NCI-H774 (cell line): ENCODE measurements at regions not wholly inside any gene's neighbourhood (a gene's known extent, or its start where the extent isn't known, plus 50 kb on each side); places are given as distances from the start of the nearest gene placed in this dataset.
"Not testable (repeated sequence)": the region's sequence is repeated elsewhere in the genome, so short reads cannot be mapped to it uniquely, and the experiment has no call there.

ENCODE experiments used
- DNase-seq: peaks from one replicate; lab custom pipeline; 2025; lab: John Stamatoyannopoulos, UW

- no peak for DNase-seq
These were observed 115.4 kb upstream of the NDST4 start for GRCh38 chr4:115228851-115229250.

GRCh38 chr4:115222061-115222460, 108.6 kb upstream of the NDST4 start:
- DNase-seq: no peak

- DNase-seq: no peak
These were observed 106.4 kb upstream of the NDST4 start for GRCh38 chr4:115219862-115220261.

GRCh38 chr4:115219315-115219860, 106.0 kb upstream of the NDST4 start:
- no peak for DNase-seq

GRCh38 chr4:115215935-115216334, 102.5 kb upstream of the NDST4 start:
- DNase-seq: no peak

- DNase-seq: no peak
These were observed 100.3 kb upstream of the NDST4 start for GRCh38 chr4:115213716-115214115.

GRCh38 chr4:115201042-115201330, 87.6 kb upstream of the NDST4 start:
- DNase-seq: no peak

- not testable (repeated sequence) for DNase-seq
These were observed 87.0 kb upstream of the NDST4 start for GRCh38 chr4:115200201-115201041.

GRCh38 chr4:115194612-115195011, 81.2 kb upstream of the NDST4 start:
- not testable (repeated sequence) for DNase-seq

- no peak for DNase-seq
These were observed 77.1 kb upstream of the NDST4 start for GRCh38 chr4:115190529-115190928.

GRCh38 chr4:115187136-115187535, 73.7 kb upstream of the NDST4 start:
- no peak for DNase-seq

- DNase-seq: not testable (repeated sequence)
These were observed 66.1 kb upstream of the NDST4 start for GRCh38 chr4:115179438-115180062.

- DNase-seq: not testable (repeated sequence)
These were observed 65.3 kb upstream of the NDST4 start for GRCh38 chr4:115178687-115179086.

GRCh38 chr4:115171220-115171619, 57.8 kb upstream of the NDST4 start:
- DNase-seq: no peak

GRCh38 chr4:115165503-115165902, 52.1 kb upstream of the NDST4 start:
- DNase-seq: no peak
